NB4 (cell line): ENCODE measurements at regions not wholly inside any gene's neighbourhood (a gene's known extent, or its start where the extent isn't known, plus 50 kb on each side); places are given as distances from the start of the nearest gene placed in this dataset.

Experiments
- CTCF ChIP-seq: IDR thresholded peaks from one replicate; pipeline ENCODE4 v1.5.1; 2012; ENCODE audit warnings: low read depth, low read length
- MAX ChIP-seq: IDR thresholded peaks from 2 replicates; pipeline ENCODE4 v1.6.1; 2011; ENCODE audit warnings: low read depth, low read length
- MYC ChIP-seq: IDR thresholded peaks from 2 replicates; pipeline ENCODE4 v1.6.1; 2011; ENCODE audit warnings: low read depth, low read length
- POLR2A ChIP-seq: IDR thresholded peaks from 2 replicates; pipeline ENCODE4 v1.6.1; 2011; ENCODE audit warnings: mild to moderate bottlenecking; ENCODE audit not compliant: insufficient read length; ENCODE audit errors: extremely low read depth

GRCh38 chr11:10991393-10991792, 133.5 kb upstream of the ZBED5 start:
- TF ChIP-seq POLR2A (no peak), CTCF (no peak), MAX (no peak), MYC (no peak)
